ENCODE measurements at regions not wholly inside any gene's neighbourhood (a gene's known extent, or its start where the extent isn't known, plus 50 kb on each side); places are given as distances from the start of the nearest gene placed in this dataset.

DNA sequence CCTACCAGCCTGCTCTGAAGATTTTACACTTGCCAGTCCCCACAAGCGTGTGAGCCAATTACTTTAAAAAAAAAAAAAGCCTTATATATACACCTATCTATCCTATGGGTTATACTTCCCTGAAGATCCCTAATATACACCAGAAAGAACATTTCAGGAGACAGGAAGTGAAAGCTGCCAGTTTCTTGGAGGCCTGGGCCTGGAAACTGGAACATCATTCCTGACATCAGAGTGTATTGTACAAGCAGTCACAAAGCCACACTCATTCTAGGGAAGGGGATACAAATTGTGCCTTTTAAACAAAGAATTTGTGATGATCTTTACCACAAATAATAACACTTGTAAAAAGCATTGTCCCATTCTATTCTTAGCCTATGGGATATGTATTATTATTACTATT lies 98.3 kb upstream of the FBN2 start:
- TF ChIP-seq, protein P1, sequence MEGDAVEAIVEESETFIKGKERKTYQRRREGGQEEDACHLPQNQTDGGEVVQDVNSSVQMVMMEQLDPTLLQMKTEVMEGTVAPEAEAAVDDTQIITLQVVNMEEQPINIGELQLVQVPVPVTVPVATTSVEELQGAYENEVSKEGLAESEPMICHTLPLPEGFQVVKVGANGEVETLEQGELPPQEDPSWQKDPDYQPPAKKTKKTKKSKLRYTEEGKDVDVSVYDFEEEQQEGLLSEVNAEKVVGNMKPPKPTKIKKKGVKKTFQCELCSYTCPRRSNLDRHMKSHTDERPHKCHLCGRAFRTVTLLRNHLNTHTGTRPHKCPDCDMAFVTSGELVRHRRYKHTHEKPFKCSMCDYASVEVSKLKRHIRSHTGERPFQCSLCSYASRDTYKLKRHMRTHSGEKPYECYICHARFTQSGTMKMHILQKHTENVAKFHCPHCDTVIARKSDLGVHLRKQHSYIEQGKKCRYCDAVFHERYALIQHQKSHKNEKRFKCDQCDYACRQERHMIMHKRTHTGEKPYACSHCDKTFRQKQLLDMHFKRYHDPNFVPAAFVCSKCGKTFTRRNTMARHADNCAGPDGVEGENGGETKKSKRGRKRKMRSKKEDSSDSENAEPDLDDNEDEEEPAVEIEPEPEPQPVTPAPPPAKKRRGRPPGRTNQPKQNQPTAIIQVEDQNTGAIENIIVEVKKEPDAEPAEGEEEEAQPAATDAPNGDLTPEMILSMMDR (IDR thresholded peaks at IDR 0.05), result no peak
- no peak for TF ChIP-seq EP300 (IDR thresholded peaks at IDR 0.05)
